GM18499 (cell line): ENCODE measurements at regions not wholly inside any gene's neighbourhood (a gene's known extent, or its start where the extent isn't known, plus 50 kb on each side); places are given as distances from the start of the nearest gene placed in this dataset.
"Not testable (repeated sequence)": the region's sequence is repeated elsewhere in the genome, so short reads cannot be mapped to it uniquely, and the experiment has no call there.

Experiments
- ATAC-seq: cut with Tn5 transposase; IDR thresholded peaks from one replicate; pipeline ENCODE4 v1.9.1; 2021; ENCODE audit warnings: moderate number of reproducible peaks; ENCODE audit not compliant: insufficient read depth, unreplicated experiment

- ATAC-seq = no peak
Measured at GRCh38 chr9:1881708-1882295, 133.3 kb upstream of the SMARCA2 start.

GRCh38 chr9:1882711-1883403 lies 132.3 kb upstream of the SMARCA2 start:
- no peak for ATAC-seq

- no peak for ATAC-seq
Measured at GRCh38 chr9:1890201-1890600, 124.9 kb upstream of the SMARCA2 start.

GRCh38 chr9:1890816-1891215 lies 124.3 kb upstream of the SMARCA2 start:
- no peak for ATAC-seq

- ATAC-seq = not testable (repeated sequence)
Measured at GRCh38 chr9:1903080-1903704, 112.0 kb upstream of the SMARCA2 start.

GRCh38 chr9:1907465-1907864 lies 107.7 kb upstream of the SMARCA2 start:
- ATAC-seq = no peak

GRCh38 chr9:1909322-1909721 lies 105.8 kb upstream of the SMARCA2 start:
- no peak for ATAC-seq

GRCh38 chr9:1910269-1910811 lies 104.8 kb upstream of the SMARCA2 start:
- ATAC-seq = no peak

GRCh38 chr9:1913631-1914330 lies 101.4 kb upstream of the SMARCA2 start:
- no peak for ATAC-seq

GRCh38 chr9:1916095-1916494 lies 99.1 kb upstream of the SMARCA2 start:
- no peak for ATAC-seq

- ATAC-seq = no peak
Measured at GRCh38 chr9:1916655-1917054, 98.5 kb upstream of the SMARCA2 start.

GRCh38 chr9:1917396-1917935 lies 97.7 kb upstream of the SMARCA2 start:
- ATAC-seq = no peak

GRCh38 chr9:1918108-1918507 lies 97.0 kb upstream of the SMARCA2 start:
- ATAC-seq = no peak

GRCh38 chr9:1918622-1919021 lies 96.5 kb upstream of the SMARCA2 start:
- ATAC-seq = no peak

- ATAC-seq = no peak
Measured at GRCh38 chr9:1919229-1919628, 95.9 kb upstream of the SMARCA2 start.

- no peak for ATAC-seq
Measured at GRCh38 chr9:1920386-1920785, 94.8 kb upstream of the SMARCA2 start.

GRCh38 chr9:1922026-1922425 lies 93.1 kb upstream of the SMARCA2 start:
- no peak for ATAC-seq

- no peak for ATAC-seq
Measured at GRCh38 chr9:1927546-1927945, 87.6 kb upstream of the SMARCA2 start.

GRCh38 chr9:1929134-1929533 lies 86.0 kb upstream of the SMARCA2 start:
- no peak for ATAC-seq

GRCh38 chr9:1929722-1930244 lies 85.4 kb upstream of the SMARCA2 start:
- ATAC-seq = no peak
